NCI-H128 (cell line): ENCODE measurements at regions not wholly inside any gene's neighbourhood (a gene's known extent, or its start where the extent isn't known, plus 50 kb on each side); places are given as distances from the start of the nearest gene placed in this dataset.

ENCODE experiments used
- DNase-seq: peaks from one replicate; lab custom pipeline; 2025; ENCODE audit not compliant: unreplicated experiment; lab: John Stamatoyannopoulos, UW

GRCh38 chr11:21817696-21818095 is 375.2 kb upstream of the ANO5 start:
- DNase-seq, result no peak

GRCh38 chr11:21820176-21820575 is 372.7 kb upstream of the ANO5 start:
- no peak for DNase-seq

- no peak for DNase-seq
Measured at GRCh38 chr11:21825127-21825526, 367.8 kb upstream of the ANO5 start.

GRCh38 chr11:21838427-21838826 is 354.5 kb upstream of the ANO5 start:
- DNase-seq, result no peak

GRCh38 chr11:21839796-21840195 is 353.1 kb upstream of the ANO5 start:
- DNase-seq, result no peak

GRCh38 chr11:21861314-21861713 is 331.6 kb upstream of the ANO5 start:
- DNase-seq, result no peak

GRCh38 chr11:21865541-21865940 is 327.3 kb upstream of the ANO5 start:
- no peak for DNase-seq

- DNase-seq, result no peak
Measured at GRCh38 chr11:21866781-21867180, 326.1 kb upstream of the ANO5 start.

GRCh38 chr11:21877151-21877550 is 315.7 kb upstream of the ANO5 start:
- DNase-seq, result no peak

- no peak for DNase-seq
Measured at GRCh38 chr11:21883354-21883753, 309.5 kb upstream of the ANO5 start.

- no peak for DNase-seq
Measured at GRCh38 chr11:21888814-21889213, 304.1 kb upstream of the ANO5 start.

GRCh38 chr11:21892736-21893564 is 299.9 kb upstream of the ANO5 start:
- no peak for DNase-seq

- no peak for DNase-seq
Measured at GRCh38 chr11:21893565-21893867, 299.4 kb upstream of the ANO5 start.

GRCh38 chr11:21894492-21894891 is 298.4 kb upstream of the ANO5 start:
- DNase-seq, result no peak

GRCh38 chr11:21895686-21896085 is 297.2 kb upstream of the ANO5 start:
- DNase-seq, result no peak

- DNase-seq, result no peak
Measured at GRCh38 chr11:21896216-21896615, 296.7 kb upstream of the ANO5 start.

- DNase-seq, result no peak
Measured at GRCh38 chr11:21896746-21897602, 295.9 kb upstream of the ANO5 start.

GRCh38 chr11:21897752-21898151 is 295.1 kb upstream of the ANO5 start:
- no peak for DNase-seq

- DNase-seq, result no peak
Measured at GRCh38 chr11:21908211-21908610, 284.7 kb upstream of the ANO5 start.

- no peak for DNase-seq
Measured at GRCh38 chr11:21909145-21909544, 283.7 kb upstream of the ANO5 start.

GRCh38 chr11:21911061-21911460 is 281.8 kb upstream of the ANO5 start:
- DNase-seq, result no peak

GRCh38 chr11:21912285-21912684 is 280.6 kb upstream of the ANO5 start:
- no peak for DNase-seq
